ENCODE measurements at regions not wholly inside any gene's neighbourhood (a gene's known extent, or its start where the extent isn't known, plus 50 kb on each side); places are given as distances from the start of the nearest gene placed in this dataset.

GRCh38 chr9:86562691-86563090 lies 208.5 kb upstream of the TUT7 start:
- Mint-ChIP-seq H3K4me3 (no peak overlapping the region), H3K27me3 (no peaks in the 10 kb centered on the region), H3K4me1 (no peaks in the 10 kb centered on the region), H3K36me3 (no peaks in the 10 kb centered on the region), H3K27ac (no peak overlapping the region), H3K9me3 (ENCODE audit: low read depth) (peaks cover 8% of the 10 kb centered on the region)
- CTCF ChIA-PET, result no interaction called here
- DNase-seq, result no peak
- no peak for ATAC-seq

DNA sequence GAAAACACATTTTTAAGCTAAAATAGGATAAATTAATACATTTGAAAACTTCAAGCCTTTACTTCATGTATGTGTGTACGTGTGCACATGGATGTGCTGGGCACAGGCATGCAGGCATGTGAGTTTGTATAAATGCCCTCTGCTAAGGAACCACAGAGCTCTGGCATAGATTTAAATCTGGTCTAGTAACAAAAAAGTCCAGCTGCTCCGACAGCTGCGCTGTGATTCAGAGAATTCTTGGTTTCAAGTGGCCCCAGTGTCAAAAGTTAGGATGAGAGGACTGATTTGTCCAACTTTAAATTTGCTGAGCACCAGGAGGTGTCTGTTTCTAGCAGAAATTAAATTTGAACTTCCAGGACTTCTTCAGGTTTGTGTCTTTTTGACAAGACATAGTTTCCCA lies 203.7 kb upstream of the TUT7 start:
- H3K27ac Mint-ChIP-seq, result no peak overlapping the region
- H3K9me3 Mint-ChIP-seq (ENCODE audit: low read depth), result no peaks in the 10 kb centered on the region
- CTCF ChIA-PET, result no interaction called here
- H3K27me3 Mint-ChIP-seq, result peaks cover 2% of the 10 kb centered on the region
- H3K4me3 Mint-ChIP-seq, result no peak overlapping the region
- no peaks in the 10 kb centered on the region for H3K36me3 Mint-ChIP-seq
- no peaks in the 10 kb centered on the region for H3K4me1 Mint-ChIP-seq
- ATAC-seq, result no peak
- no peak for DNase-seq

- Mint-ChIP-seq H3K4me1 (no peaks in the 10 kb centered on the region), H3K27me3 (peaks cover 2% of the 10 kb centered on the region), H3K27ac (no peak overlapping the region), H3K9me3 (ENCODE audit: low read depth) (no peaks in the 10 kb centered on the region), H3K4me3 (no peak overlapping the region), H3K36me3 (no peaks in the 10 kb centered on the region)
- no peak for DNase-seq
- ATAC-seq, result no peak
- CTCF ChIA-PET, result no interaction called here
Observed at GRCh38 chr9:86557063-86557766, 203.0 kb upstream of the TUT7 start.

DNA sequence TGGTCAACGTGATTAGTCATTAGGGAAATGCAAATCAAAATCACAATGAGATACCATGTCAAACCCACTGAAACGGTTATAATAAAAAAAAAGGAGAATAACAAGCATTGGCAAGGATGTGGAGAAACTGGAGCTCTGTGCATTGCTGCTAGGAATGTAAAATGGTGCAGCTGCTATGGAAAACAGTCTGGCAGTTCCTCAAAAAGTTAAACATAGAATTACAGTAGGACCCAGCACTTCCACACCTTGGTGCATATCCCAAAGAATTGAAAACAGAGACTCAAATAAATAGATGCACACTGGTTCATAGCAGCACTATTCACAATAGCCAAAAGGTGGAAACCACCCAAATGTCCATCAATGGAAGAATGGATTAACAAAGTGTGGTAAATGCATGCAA lies 201.5 kb upstream of the TUT7 start:
- ATAC-seq, result no peak
- Mint-ChIP-seq H3K36me3 (no peaks in the 10 kb centered on the region), H3K4me1 (no peaks in the 10 kb centered on the region), H3K27me3 (peaks cover 2% of the 10 kb centered on the region), H3K9me3 (ENCODE audit: low read depth) (no peaks in the 10 kb centered on the region), H3K4me3 (no peak overlapping the region), H3K27ac (no peak overlapping the region)
- CTCF ChIA-PET, result no interaction called here
- no peak for DNase-seq

DNA sequence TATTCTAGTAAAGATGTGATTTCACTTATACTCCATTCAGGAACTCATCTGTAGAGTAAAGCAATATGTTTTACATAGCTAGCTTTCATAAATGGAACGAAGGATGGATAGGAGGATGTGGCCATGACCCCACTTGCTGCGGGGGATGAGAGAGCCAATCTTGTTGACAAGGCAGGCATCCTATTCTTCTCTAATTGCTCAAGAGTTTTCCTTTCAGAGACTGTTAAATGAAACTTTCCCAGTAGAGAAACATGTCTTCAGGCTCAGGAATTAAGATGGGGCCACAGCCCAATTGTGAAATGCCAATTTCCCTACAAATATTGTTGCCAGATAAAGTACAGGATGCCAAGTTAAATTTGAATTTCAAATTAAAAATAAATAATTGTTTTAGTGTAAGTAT lies 196.2 kb upstream of the TUT7 start:
- ATAC-seq, result no peak
- Mint-ChIP-seq H3K9me3 (ENCODE audit: low read depth) (no peaks in the 10 kb centered on the region), H3K36me3 (no peaks in the 10 kb centered on the region), H3K4me1 (no peaks in the 10 kb centered on the region), H3K27me3 (peaks cover 10% of the 10 kb centered on the region), H3K4me3 (no peak overlapping the region), H3K27ac (no peak overlapping the region)
- DNase-seq, result no peak
- CTCF ChIA-PET, result no interaction called here

- DNase-seq, result no peak
- no peak for ATAC-seq
- no peak overlapping the region for H3K27ac Mint-ChIP-seq
- CTCF ChIA-PET, result no interaction called here
- no peaks in the 10 kb centered on the region for H3K9me3 Mint-ChIP-seq (ENCODE audit: low read depth)
- peaks cover 10% of the 10 kb centered on the region for H3K27me3 Mint-ChIP-seq
- no peaks in the 10 kb centered on the region for H3K4me1 Mint-ChIP-seq
- no peak overlapping the region for H3K4me3 Mint-ChIP-seq
- no peaks in the 10 kb centered on the region for H3K36me3 Mint-ChIP-seq
Observed at GRCh38 chr9:86549920-86550319, 195.7 kb upstream of the TUT7 start.

- Mint-ChIP-seq H3K9me3 (ENCODE audit: low read depth) (no peaks in the 10 kb centered on the region), H3K4me3 (no peak overlapping the region), H3K36me3 (no peaks in the 10 kb centered on the region), H3K27me3 (peaks cover 10% of the 10 kb centered on the region), H3K27ac (no peak overlapping the region), H3K4me1 (no peaks in the 10 kb centered on the region)
- no peak for DNase-seq
- ATAC-seq, result no peak
- CTCF ChIA-PET, result no interaction called here
Observed at GRCh38 chr9:86549401-86549811, 195.2 kb upstream of the TUT7 start.

- ATAC-seq, result no peak
- Mint-ChIP-seq H3K36me3 (no peaks in the 10 kb centered on the region), H3K4me1 (no peaks in the 10 kb centered on the region), H3K27me3 (peaks cover 8% of the 10 kb centered on the region), H3K27ac (no peak overlapping the region), H3K9me3 (ENCODE audit: low read depth) (no peaks in the 10 kb centered on the region), H3K4me3 (no peak overlapping the region)
- DNase-seq, result no peak
- CTCF ChIA-PET, result no interaction called here
Observed at GRCh38 chr9:86548220-86548619, 194.0 kb upstream of the TUT7 start.

- DNase-seq (no peak), ATAC-seq (no peak)
- Mint-ChIP-seq H3K4me3 (no peak overlapping the region), H3K4me1 (no peaks in the 10 kb centered on the region), H3K27me3 (peaks cover 8% of the 10 kb centered on the region), H3K9me3 (ENCODE audit: low read depth) (no peaks in the 10 kb centered on the region), H3K27ac (no peak overlapping the region), H3K36me3 (no peaks in the 10 kb centered on the region)
- CTCF ChIA-PET, result no interaction called here
Observed at GRCh38 chr9:86547571-86547970, 193.4 kb upstream of the TUT7 start.

GRCh38 chr9:86546712-86547111 lies 192.5 kb upstream of the TUT7 start:
- no peaks in the 10 kb centered on the region for H3K9me3 Mint-ChIP-seq (ENCODE audit: low read depth)
- H3K36me3 Mint-ChIP-seq, result no peaks in the 10 kb centered on the region
- peaks cover 8% of the 10 kb centered on the region for H3K27me3 Mint-ChIP-seq
- ATAC-seq (no peak), DNase-seq (no peak)
- CTCF ChIA-PET, result no interaction called here
- no peaks in the 10 kb centered on the region for H3K4me1 Mint-ChIP-seq
- H3K27ac Mint-ChIP-seq, result no peak overlapping the region
- H3K4me3 Mint-ChIP-seq, result no peak overlapping the region

DNA sequence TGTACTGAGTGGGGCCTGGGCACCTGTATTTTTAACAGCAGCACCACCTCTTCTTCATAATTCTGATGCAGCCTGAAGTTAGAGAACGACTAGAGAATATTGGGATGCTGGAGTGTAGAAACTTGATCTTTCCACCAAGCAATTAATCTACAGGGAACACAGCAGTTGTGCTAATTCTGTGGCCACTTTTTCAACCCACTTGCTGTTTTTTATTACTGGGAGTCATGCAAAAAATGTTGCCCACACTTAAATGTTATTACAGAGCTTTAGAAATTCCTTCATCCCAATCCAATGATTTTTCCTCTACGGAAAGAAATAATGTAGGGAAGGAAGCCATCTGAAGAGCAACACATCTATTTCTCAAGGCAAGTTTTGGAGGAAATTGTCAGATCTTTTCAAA lies 190.9 kb upstream of the TUT7 start:
- Mint-ChIP-seq H3K9me3 (ENCODE audit: low read depth) (no peaks in the 10 kb centered on the region), H3K27ac (no peak overlapping the region), H3K36me3 (no peaks in the 10 kb centered on the region)

DNA sequence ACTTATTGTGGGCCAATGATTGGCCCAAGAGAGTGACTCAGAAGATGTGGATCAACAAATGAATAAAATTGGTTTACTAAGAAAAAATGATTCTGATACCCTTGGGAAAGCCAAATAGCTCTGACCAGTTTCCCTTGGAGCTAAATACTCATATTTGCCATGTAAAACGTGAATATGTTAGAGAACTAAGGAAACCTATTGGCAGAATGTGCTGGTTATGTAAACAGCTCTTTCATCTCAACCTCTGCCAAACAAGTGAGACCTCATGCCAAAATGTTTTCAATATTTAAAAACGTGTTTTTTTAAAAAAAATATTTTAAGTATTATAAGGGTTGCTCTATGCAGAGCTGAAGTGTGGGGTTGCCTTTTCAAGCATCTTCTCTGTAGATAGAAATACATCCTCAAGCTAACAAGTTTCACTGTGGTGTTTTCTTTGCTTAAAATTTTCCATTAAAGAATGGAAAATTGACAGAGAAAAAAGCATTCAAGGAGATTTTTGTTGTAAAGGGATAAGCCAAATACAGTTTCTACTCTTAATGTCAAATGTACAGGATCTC lies 186.9 kb upstream of the TUT7 start:
- Mint-ChIP-seq H3K36me3 (no peaks in the 10 kb centered on the region), H3K9me3 (ENCODE audit: low read depth) (no peaks in the 10 kb centered on the region), H3K27me3 (no peaks in the 10 kb centered on the region), H3K4me3 (no peak overlapping the region), H3K4me1 (no peaks in the 10 kb centered on the region), H3K27ac (no peak overlapping the region)
- DNase-seq (no peak), ATAC-seq (no peak)
- CTCF ChIA-PET, result no interaction called here

More for the DNA sequence above, 190.9 kb upstream of the TUT7 start:
- ATAC-seq, result no peak
- Mint-ChIP-seq H3K4me1 (no peaks in the 10 kb centered on the region), H3K27me3 (peaks cover 6% of the 10 kb centered on the region), H3K4me3 (no peak overlapping the region)
- CTCF ChIA-PET, result no interaction called here
- no peak for DNase-seq

DNA sequence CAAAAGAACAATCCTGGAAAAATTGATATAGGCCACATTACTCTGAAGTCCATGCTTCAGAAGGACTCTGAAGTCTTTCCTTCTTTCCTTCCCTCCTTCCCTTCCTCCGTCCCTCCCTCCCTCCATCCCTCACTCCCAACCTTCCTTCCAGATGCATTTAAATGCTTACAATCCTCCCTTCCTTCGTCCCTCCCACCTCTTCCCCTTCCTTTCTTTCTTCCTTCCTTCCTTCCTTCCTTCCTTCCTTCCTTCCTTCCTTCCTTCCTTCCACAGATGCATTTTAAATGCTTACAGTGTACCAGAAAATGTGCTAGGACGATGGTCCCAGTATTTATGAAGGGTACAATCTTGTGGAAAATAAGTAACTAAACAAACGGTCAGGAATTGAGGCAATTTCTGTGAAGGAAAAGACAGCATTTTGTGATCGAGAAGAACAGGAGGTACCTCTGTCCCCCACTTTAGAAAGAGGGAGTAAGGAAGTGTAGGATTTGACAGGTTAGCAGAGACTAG lies 181.3 kb upstream of the TUT7 start:
- Mint-ChIP-seq H3K27ac (no peak overlapping the region), H3K9me3 (ENCODE audit: low read depth) (no peaks in the 10 kb centered on the region), H3K36me3 (no peaks in the 10 kb centered on the region), H3K4me3 (no peak overlapping the region), H3K27me3 (no peaks in the 10 kb centered on the region), H3K4me1 (no peaks in the 10 kb centered on the region)
- no peak for DNase-seq
- ATAC-seq, result no peak
- CTCF ChIA-PET, result no interaction called here

DNA sequence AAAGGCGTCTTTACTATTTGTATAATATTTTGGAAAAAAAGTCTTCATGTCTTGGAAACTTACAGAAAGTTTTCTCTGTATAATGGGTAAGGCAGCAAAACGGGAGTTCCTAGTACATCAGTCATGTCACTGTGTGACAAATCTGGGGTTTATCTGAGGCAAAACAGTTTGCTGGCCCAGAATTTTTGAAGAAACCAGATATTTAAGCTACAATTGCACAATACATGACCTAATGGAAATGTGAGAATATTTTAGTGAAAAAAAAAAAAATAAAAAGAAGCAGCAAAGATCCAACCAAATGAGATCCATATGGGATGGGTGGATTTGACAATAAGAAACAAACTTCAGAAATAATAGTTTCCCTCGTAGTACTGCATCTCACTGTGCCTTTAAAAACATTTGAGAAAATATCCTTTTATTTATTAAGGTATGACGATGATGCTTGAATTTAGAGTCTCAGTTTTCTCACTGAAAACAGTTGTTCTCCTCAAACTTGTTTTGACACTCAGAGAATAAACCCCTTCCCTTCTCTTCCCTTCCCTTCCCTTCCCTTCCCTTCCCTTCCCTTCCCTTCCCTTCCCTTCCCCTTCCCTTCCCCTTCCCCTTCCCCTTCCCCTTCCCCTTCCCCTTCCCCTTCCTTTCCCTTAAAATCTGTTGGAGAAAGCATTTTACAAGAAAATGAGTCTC lies 180.5 kb upstream of the TUT7 start:
- no peak for ATAC-seq
- H3K4me1 Mint-ChIP-seq, result no peaks in the 10 kb centered on the region
- CTCF ChIA-PET, result no interaction called here
- H3K27me3 Mint-ChIP-seq, result peaks cover 4% of the 10 kb centered on the region
- no peaks in the 10 kb centered on the region for H3K36me3 Mint-ChIP-seq
- no peak overlapping the region for H3K27ac Mint-ChIP-seq
- H3K4me3 Mint-ChIP-seq, result no peak overlapping the region
- DNase-seq, result no peak
- H3K9me3 Mint-ChIP-seq (ENCODE audit: low read depth), result no peaks in the 10 kb centered on the region

All from activated CD8-positive, alpha-beta memory T cell treated with anti-CD3 and anti-CD28 coated beads, Interleukin-2, amount 10 ng/mL, durations not matched to agents 7 days and 5 days (primary cell).